ENCODE measurements at regions not wholly inside any gene's neighbourhood (a gene's known extent, or its start where the extent isn't known, plus 50 kb on each side); places are given as distances from the start of the nearest gene placed in this dataset.

- H3K4me3 ChIP-seq (ENCODE audit: low read depth, low read length), result no peak overlapping the region
- H3K27me3 ChIP-seq (ENCODE audit: insufficient read depth, low read depth, severe bottlenecking), result no peaks in the 10 kb centered on the region
- no peaks in the 10 kb centered on the region for H3K36me3 ChIP-seq
- DNase-seq, result no peak
- no peaks in the 10 kb centered on the region for H3K9me3 ChIP-seq (ENCODE audit: severe bottlenecking)
- TF ChIP-seq, protein P1, sequence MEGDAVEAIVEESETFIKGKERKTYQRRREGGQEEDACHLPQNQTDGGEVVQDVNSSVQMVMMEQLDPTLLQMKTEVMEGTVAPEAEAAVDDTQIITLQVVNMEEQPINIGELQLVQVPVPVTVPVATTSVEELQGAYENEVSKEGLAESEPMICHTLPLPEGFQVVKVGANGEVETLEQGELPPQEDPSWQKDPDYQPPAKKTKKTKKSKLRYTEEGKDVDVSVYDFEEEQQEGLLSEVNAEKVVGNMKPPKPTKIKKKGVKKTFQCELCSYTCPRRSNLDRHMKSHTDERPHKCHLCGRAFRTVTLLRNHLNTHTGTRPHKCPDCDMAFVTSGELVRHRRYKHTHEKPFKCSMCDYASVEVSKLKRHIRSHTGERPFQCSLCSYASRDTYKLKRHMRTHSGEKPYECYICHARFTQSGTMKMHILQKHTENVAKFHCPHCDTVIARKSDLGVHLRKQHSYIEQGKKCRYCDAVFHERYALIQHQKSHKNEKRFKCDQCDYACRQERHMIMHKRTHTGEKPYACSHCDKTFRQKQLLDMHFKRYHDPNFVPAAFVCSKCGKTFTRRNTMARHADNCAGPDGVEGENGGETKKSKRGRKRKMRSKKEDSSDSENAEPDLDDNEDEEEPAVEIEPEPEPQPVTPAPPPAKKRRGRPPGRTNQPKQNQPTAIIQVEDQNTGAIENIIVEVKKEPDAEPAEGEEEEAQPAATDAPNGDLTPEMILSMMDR (IDR thresholded peaks at IDR 0.05; ENCODE audit: low read depth, low read length), result no peak
- no peak overlapping the region for H3K27ac ChIP-seq
Observed at GRCh38 chr2:43034242-43034619, 192.2 kb downstream of the ZFP36L2 start.

GRCh38 chr2:43033466-43034241, 192.8 kb downstream of the ZFP36L2 start:
- TF ChIP-seq, protein P1 (IDR thresholded peaks at IDR 0.05; ENCODE audit: low read depth, low read length), result no peak
- Histone ChIP-seq H3K4me3 (ENCODE audit: low read depth, low read length) (no peak overlapping the region), H3K27ac (no peak overlapping the region), H3K9me3 (ENCODE audit: severe bottlenecking) (no peaks in the 10 kb centered on the region), H3K36me3 (no peaks in the 10 kb centered on the region), H3K27me3 (ENCODE audit: insufficient read depth, low read depth, severe bottlenecking) (no peaks in the 10 kb centered on the region)
- DNase-seq, result no peak

DNA sequence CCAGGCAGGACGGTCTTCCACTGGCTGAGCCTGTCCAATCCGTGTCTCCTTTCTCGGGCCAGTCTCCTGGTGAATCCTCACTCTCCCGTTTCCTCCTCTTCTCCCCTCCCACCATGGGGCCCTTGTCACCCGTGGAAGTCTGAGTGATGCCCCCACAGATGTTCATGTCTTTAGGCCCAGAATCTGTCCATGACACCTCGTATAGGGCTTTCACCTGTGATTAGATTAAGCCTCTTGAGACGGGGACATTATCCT, 193.5 kb downstream of the ZFP36L2 start:
- no peak for DNase-seq
- H3K9me3 ChIP-seq (ENCODE audit: severe bottlenecking), result no peaks in the 10 kb centered on the region
- H3K36me3 ChIP-seq, result no peaks in the 10 kb centered on the region
- no peak overlapping the region for H3K27ac ChIP-seq
- no peak overlapping the region for H3K4me3 ChIP-seq (ENCODE audit: low read depth, low read length)
- TF ChIP-seq, protein P1 (IDR thresholded peaks at IDR 0.05; ENCODE audit: low read depth, low read length), result no peak
- H3K27me3 ChIP-seq (ENCODE audit: insufficient read depth, low read depth, severe bottlenecking), result no peaks in the 10 kb centered on the region

DNA sequence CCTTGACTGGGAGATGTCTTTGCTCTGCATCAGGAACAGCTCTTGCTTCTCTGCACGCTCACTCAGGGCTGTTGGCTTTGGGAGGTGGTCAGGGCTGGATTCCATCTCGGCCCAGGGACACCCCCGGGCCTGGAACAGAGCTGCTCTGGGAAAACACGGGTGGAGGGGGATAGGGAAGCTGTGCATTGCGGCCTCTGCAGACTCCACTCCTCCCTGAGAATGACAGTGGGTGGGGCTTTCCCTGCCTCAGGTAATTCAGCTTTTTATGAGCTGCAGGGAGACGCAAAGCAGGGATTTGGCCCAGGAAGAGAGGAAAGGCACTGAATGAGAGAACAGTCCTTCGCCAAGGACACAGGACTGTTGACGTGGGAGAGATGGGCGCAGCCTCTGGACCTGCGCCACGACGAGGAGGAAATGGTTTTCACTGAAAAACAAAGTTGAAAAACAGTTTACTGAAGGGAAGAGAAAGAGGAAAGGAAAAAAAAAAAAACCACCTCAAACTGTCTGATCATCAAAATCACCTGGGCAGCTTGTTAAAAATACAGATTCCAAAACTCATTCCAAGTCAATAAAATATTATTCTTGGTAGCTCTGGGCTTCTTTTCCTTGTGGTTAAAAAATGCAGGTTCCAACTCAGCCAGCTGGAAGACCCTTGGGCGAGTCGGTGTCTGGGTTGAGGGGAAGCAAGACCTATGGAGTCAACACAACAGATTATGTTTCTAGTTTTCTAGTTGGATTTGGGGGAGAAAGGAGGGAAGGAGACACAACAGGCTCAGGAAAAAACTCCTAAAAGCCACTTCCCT, 194.0 kb downstream of the ZFP36L2 start:
- no peak for DNase-seq
- TF ChIP-seq, protein P1 (IDR thresholded peaks at IDR 0.05; ENCODE audit: low read depth, low read length), result no peak
- Histone ChIP-seq H3K4me3 (ENCODE audit: low read depth, low read length) (no peak overlapping the region), H3K27ac (no peak overlapping the region), H3K36me3 (no peaks in the 10 kb centered on the region), H3K27me3 (ENCODE audit: insufficient read depth, low read depth, severe bottlenecking) (no peaks in the 10 kb centered on the region), H3K9me3 (ENCODE audit: severe bottlenecking) (no peaks in the 10 kb centered on the region)

GRCh38 chr2:43031471-43032212, 194.8 kb downstream of the ZFP36L2 start:
- TF ChIP-seq, protein P1 (IDR thresholded peaks at IDR 0.05; ENCODE audit: low read depth, low read length), result no peak
- Histone ChIP-seq H3K27ac (no peak overlapping the region), H3K9me3 (ENCODE audit: severe bottlenecking) (no peaks in the 10 kb centered on the region), H3K4me3 (ENCODE audit: low read depth, low read length) (no peak overlapping the region), H3K27me3 (ENCODE audit: insufficient read depth, low read depth, severe bottlenecking) (no peaks in the 10 kb centered on the region), H3K36me3 (no peaks in the 10 kb centered on the region)
- DNase-seq, result no peak

Data from WERI-Rb-1 (cell line).